ENCODE measurements at regions not wholly inside any gene's neighbourhood (a gene's known extent, or its start where the extent isn't known, plus 50 kb on each side); places are given as distances from the start of the nearest gene placed in this dataset.
A peak's percentile ranks its signal among the peaks of the same experiment; 100 is the strongest.

GRCh38 chr17:74096456-74096855, 107.0 kb upstream of the RPL38 start:
- no peak for DNase-seq

DNA sequence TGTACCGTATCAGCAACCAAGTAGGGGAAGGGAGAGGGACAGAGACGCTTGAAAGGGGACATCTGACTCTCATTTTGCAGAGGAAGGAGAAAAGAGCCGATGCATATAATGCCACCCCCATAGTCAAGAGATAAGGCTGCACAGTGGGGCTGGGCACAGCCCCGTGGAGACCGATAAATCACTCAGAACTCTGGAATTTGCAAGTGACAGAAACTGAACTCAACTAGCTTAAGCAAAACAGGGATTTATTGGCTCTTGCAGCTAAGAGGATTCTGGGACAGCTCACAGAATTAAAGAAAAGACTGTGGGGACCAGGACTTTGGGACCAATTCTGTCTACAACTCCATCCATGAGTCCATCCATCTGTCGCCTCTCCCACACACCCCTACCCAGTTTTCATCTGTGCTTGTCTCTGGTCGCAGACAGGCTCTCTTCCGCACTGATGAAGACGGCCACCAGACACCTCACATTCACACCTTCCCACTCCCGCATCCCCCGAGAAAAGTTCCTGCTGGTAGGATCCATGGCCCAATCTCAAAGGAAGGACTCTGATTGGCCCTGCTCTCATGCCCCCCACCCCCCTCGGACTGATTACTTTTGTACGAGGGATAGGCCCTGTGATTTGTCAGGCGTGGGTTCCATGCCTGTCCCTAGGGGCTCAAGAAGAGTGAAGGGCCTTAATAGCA, 105.9 kb upstream of the RPL38 start:
- DNase-seq = no peak

GRCh38 chr17:74098136-74099024, 105.1 kb upstream of the RPL38 start:
- no peak for DNase-seq

DNA sequence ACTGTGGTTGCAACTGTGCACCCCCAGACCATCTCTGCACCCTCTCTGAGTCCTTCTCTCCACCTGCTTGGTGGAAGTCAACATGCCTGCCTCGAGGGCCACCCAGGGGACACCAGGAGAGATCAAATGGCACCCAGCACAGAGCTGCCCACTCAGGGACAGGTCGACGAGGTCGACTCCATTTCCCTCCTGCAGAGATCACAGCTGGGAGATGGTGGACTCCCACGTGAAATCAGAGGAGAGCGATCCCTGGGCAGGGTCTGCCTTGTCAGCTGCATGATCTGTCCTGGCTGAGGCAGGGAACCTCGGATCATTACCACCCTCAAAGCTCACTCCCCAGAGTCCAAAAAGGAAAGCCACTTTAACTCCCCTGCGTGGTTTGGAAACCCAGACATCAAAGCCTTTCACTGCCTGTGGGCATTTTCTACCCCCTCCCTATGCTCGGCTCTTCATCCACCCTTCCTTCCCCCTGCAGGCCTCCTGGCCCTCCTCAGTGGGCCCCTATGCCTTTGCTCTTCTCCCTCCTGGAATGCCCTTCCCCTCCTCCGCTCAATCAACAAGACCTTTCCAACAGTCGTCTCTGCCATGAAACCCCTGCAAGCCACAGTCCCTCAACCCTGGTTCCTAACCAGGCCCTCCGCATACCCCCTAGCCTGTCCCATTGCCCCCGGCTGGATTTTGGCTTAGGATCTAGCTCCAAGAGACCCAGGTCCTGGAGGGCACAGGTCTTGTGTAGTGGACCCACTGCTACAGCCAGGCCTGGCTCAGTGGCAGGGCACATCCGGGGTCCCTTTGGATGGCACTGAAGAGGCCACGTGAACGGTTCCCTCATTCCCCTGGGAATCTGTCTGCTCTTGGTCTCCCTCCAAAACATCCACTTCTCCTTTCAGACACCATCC, 103.8 kb upstream of the RPL38 start:
- DNase-seq = no peak

- DNase-seq = no peak
Measured at GRCh38 chr17:74104921-74105320, 98.6 kb upstream of the RPL38 start.

- no peak for DNase-seq
Measured at GRCh38 chr17:74107107-74107506, 96.4 kb upstream of the RPL38 start.

GRCh38 chr17:74108126-74108705, 95.3 kb upstream of the RPL38 start:
- DNase-seq = no peak

DNA sequence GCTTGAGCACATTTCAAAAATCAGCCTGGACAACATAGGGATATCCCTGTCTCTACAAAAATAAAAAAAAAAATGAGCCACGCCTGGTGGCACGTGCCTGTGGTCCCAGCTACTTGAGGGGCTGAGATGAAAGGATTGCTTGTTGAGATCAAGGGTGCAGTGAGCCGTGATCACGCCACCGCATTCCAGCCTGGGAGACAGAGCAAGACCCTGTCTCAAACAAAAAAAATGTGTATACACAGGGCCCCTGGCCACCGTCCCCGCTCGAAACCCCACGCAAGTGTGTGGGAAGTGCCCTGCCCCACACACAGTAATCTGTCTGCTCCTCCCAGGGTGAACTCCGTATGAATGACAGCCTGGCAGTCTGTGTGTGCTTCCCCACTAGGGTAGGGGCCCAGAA, 93.0 kb upstream of the RPL38 start:
- DNase-seq = no peak

GRCh38 chr17:74113326-74113725, 90.2 kb upstream of the RPL38 start:
- DNase-seq = no peak

- no peak for DNase-seq
Measured at GRCh38 chr17:74113952-74114351, 89.5 kb upstream of the RPL38 start.

DNA sequence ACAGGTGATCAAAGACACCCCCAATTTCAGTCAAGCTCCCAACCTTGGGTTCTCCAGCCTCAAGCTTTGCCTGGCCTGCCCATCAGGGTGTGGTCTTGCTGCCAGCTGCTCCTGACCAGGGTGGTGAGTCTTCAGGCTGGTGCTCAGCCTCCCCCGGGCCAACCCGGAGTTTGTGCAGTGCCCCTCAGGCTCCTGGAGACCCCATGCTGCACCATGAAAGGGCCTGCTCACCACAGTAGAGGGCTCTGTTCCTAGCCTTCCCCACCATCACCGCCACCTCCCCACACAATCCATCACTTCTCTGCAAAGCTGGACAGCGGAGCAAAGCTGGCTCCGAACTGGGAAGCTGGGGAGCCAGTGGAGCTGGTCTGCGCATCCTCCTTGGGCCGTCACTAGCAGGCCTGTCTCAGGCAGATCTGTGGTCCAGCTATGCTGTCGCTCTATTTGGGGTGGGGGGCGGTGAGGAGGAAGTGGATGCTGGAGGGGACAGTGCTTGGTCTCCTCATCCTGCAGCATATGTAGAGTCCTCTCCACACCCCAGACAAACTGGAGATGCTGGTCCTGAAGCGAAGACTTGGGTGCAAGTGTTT, 88.5 kb upstream of the RPL38 start:
- no peak for DNase-seq

DNA sequence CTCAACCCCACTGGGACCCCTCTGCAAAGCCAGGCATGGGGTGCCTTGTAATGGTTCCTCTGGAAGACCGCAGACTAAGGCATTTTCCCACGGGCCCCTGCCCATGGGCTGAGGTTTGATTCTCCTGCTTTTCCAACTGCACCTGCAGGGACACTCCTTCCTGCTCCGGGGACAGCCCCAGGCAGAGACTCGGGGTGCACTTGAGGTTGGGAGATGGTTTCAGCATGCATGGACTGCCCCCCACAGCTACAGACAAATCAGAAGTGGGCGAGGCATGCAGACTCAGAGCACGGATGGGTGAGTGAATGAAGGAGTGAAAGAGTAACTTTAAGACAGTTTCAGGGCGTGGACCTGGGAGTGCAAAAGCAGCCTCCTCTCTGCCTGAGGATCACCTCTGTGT, 87.9 kb upstream of the RPL38 start:
- DNase-seq = no peak

- peak; percentile 83 for DNase-seq
Measured at GRCh38 chr17:74116087-74116717, 87.3 kb upstream of the RPL38 start.

DNA sequence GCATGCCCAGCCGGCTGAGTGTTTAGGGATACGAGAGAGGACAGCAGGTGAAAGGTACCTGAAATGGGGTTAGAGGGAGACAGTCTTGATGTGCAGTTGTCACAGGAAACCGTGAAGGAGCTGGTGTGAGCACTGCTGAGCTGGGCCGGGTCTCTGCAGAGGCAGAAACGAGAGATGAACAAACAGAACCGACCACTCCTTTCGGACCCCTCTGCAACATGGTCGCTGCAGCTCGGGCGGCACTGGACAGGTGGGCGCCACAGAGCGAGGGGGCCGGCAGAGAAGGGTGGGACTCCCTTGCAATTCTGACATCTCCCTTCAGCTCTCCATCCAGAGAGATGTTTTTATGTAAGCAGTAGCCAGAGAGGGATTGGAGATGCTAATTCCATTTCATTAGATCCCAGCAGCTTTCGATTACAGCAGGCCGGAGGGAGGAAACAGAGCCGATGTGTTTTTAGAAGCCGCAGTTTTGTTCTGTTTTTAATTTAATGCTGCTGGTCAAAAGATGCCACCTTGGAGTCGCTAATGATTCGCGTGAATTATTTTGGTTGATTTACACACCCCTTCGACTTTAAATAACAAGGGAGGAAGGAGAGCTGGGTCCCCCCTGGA, 86.3 kb upstream of the RPL38 start:
- no peak for DNase-seq

- peak; percentile 8 for DNase-seq
Measured at GRCh38 chr17:74117999-74118421, 85.5 kb upstream of the RPL38 start.

- DNase-seq = no peak
Measured at GRCh38 chr17:74118504-74118903, 85.0 kb upstream of the RPL38 start.

DNA sequence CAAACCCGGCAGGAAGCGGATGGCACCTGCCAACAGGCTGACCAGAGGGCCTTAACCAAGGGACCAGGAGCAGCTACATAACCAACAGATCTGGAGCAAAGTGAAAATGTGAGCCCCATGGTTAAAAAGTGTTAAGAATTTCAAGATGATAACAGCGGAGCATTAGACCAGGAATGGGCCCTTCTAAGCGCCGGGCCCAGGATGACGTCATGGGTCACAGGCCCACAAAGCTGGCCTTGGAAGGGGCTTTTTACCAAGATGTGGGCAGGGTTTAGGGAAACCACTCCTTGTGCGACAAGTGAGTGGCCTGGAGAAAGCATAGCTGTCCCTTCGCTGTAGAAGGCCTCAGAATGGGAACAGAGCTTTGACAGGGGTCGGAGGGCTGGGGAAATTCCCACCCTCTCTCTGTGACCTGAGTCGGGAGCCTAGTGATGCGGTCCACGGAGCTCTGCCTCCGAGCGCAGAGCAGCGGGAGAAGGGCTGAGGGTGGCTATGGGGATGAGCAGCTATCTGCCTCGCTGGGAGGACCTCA, 84.4 kb upstream of the RPL38 start:
- DNase-seq = no peak

GRCh38 chr17:74119965-74120364, 83.5 kb upstream of the RPL38 start:
- DNase-seq = no peak

DNA sequence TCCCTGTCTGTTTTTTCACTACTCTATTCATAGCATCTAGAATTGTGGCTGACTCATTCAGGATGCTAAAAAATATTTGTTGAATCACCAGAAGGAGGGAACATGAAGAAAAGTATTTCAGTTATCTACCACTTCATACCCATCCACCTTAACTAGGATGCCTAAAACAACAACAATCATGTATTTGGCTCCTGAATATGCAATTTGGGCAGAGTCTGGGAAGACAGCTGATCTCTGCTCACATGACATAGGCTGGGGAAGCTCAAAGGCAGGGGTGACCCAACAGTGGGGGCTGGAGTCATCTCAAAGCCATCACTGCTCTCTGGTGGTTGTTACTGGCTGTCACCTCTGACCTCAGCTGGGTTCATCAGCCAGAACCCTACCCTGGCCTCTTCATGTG, 80.1 kb upstream of the RPL38 start:
- peak; percentile 89 for DNase-seq

- DNase-seq = peak; percentile 69
Measured at GRCh38 chr17:74123866-74124444, 79.5 kb upstream of the RPL38 start.

DNA sequence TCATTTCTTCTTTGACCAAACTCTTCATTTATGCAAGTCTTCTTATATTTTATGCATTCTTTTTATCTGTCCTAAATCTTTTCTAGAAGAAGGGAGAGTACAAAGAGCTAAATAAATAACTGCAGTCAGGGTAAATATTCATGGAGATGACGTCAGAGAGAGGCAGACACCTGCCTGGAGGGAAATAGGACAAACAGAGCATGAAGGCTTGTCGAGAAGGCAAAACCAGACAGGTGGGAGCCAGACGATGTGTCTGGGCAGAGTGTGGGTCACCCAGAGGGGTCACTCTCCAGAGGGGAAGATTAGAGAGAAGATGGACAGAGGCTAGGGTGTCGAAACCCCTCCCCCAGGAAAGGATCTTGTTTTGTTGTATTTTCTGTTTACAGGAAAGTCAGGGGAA, 78.3 kb upstream of the RPL38 start:
- DNase-seq = no peak
